Progenitor cell of endocrine pancreas (in vitro differentiated cells): ENCODE measurements at regions not wholly inside any gene's neighbourhood (a gene's known extent, or its start where the extent isn't known, plus 50 kb on each side); places are given as distances from the start of the nearest gene placed in this dataset.

Source experiments
- DNase-seq: peaks from one replicate; pipeline ENCODE4 v3.0.0; 2021; ENCODE audit warnings: low spot score; ENCODE audit not compliant: unreplicated experiment
- H3K27ac Mint-ChIP-seq: 2 replicates; pipeline ENCODE4 v1.8.0; 2021; ENCODE audit warnings: mild to moderate bottlenecking, moderate library complexity, mixed read lengths
- H3K27me3 Mint-ChIP-seq: 2 replicates; pipeline ENCODE4 v1.8.0; 2021; ENCODE audit warnings: mixed read lengths
- H3K36me3 Mint-ChIP-seq: 2 replicates; pipeline ENCODE4 v1.8.0; 2022; ENCODE audit warnings: mixed read lengths; ENCODE audit not compliant: insufficient read depth
- H3K4me1 Mint-ChIP-seq: 2 replicates; pipeline ENCODE4 v1.8.0; 2021; ENCODE audit warnings: low read depth, mixed read lengths
- H3K4me3 Mint-ChIP-seq: 2 replicates; pipeline ENCODE4 v1.8.0; 2021; ENCODE audit warnings: low read depth, mild to moderate bottlenecking, moderate library complexity, mixed read lengths
- H3K9me3 Mint-ChIP-seq: 2 replicates; pipeline ENCODE4 v1.8.0; 2021; ENCODE audit warnings: low read depth, mixed read lengths
- CTCF ChIP-seq: fragments of 200-600 bp; sonication (generic); IDR thresholded peaks from one replicate; pipeline ENCODE4 v1.5.0; 2021; ENCODE audit warnings: antibody characterized with exemption, mild to moderate bottlenecking; ENCODE audit not compliant: unreplicated experiment

DNA sequence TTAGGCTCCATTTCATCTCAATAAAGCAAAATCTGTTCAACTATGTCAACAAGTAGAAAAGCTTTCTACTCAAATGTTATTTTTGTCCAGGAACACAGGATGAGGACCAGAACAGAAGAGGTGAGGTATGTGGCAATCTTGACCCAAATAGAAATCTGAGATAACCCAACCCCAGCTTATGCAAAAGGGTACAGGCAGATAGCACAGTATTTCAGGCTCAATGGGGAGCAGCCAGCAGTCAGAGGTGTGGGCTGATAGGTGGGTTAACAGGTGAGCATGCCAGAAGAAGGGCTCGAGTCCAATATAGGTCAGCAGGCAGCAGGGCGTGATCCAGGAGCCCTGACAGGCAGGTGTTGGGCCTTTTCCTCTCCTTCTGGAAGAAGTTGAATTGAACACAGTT is 281.2 kb upstream of the NR2F2 start:
- no peak overlapping the region for H3K4me3 Mint-ChIP-seq
- DNase-seq: no peak
- peaks cover 8% of the 10 kb centered on the region for H3K27me3 Mint-ChIP-seq
- no peaks in the 10 kb centered on the region for H3K36me3 Mint-ChIP-seq
- peaks cover 31% of the 10 kb centered on the region for H3K4me1 Mint-ChIP-seq
- no peaks in the 10 kb centered on the region for H3K9me3 Mint-ChIP-seq
- H3K27ac Mint-ChIP-seq: no peak overlapping the region
- no peak for TF ChIP-seq CTCF

DNA sequence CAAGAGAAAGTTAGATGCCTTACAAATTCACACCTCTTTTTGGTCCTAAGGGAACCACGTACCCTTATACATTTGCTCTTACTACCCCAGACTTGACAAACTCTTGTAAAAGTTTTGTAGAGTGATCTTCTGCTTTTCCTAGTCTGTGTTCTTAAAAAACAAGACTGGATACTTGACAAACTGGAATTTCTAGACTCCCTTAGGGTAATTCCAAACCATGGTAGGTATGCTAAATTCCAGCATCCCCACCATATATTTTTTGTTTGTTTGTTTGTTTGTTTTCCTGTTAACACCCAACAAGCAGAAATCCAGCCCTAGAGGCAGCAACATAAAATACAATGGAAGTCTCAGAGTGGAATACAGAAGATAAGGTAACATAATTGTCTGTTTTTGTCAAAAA is 280.7 kb upstream of the NR2F2 start:
- TF ChIP-seq CTCF: no peak
- no peaks in the 10 kb centered on the region for H3K36me3 Mint-ChIP-seq
- H3K27ac Mint-ChIP-seq: no peak overlapping the region
- no peaks in the 10 kb centered on the region for H3K9me3 Mint-ChIP-seq
- H3K4me1 Mint-ChIP-seq: peaks cover 31% of the 10 kb centered on the region
- no peak for DNase-seq
- H3K4me3 Mint-ChIP-seq: no peak overlapping the region
- peaks cover 8% of the 10 kb centered on the region for H3K27me3 Mint-ChIP-seq

GRCh38 chr15:96051598-96051997 is 278.9 kb upstream of the NR2F2 start:
- Mint-ChIP-seq H3K27ac (no peak overlapping the region), H3K4me3 (no peak overlapping the region), H3K9me3 (peaks cover 3% of the 10 kb centered on the region), H3K27me3 (peaks cover 8% of the 10 kb centered on the region), H3K4me1 (peaks cover 27% of the 10 kb centered on the region), H3K36me3 (no peaks in the 10 kb centered on the region)
- no peak for DNase-seq
- TF ChIP-seq CTCF: no peak

- no peak for TF ChIP-seq CTCF
- peaks cover 8% of the 10 kb centered on the region for H3K27me3 Mint-ChIP-seq
- DNase-seq: no peak
- H3K27ac Mint-ChIP-seq: no peak overlapping the region
- peaks cover 3% of the 10 kb centered on the region for H3K9me3 Mint-ChIP-seq
- no peak overlapping the region for H3K4me3 Mint-ChIP-seq
- H3K36me3 Mint-ChIP-seq: no peaks in the 10 kb centered on the region
- peaks cover 25% of the 10 kb centered on the region for H3K4me1 Mint-ChIP-seq
Observed at GRCh38 chr15:96052154-96052553, 278.3 kb upstream of the NR2F2 start.

DNA sequence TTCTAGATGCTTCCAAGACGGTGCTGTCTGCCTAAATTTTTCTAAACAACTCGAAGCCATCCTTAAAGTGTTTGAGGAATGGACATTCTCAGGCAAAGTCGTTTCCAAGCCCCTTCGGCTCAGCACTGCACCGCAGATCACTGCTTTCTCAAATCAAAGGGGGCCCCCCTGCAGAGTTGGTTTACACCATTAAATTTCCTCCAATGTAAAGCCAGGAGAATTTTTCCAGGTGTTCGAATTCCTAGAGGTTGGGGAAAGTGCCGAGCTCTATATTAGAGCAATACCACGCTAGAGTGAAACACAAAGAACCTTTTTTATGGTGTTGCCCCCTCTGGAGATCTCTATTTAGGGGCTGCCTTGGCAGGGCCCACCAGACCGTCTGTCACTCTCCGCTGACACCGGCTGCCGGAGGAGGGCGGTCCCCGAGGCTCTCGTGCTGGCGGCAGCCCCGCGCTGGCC is 277.9 kb upstream of the NR2F2 start:
- peak; percentile 13 for DNase-seq
- Mint-ChIP-seq H3K9me3 (peaks cover 3% of the 10 kb centered on the region), H3K36me3 (no peaks in the 10 kb centered on the region), H3K27ac (no peak overlapping the region), H3K27me3 (peaks cover 8% of the 10 kb centered on the region), H3K4me1 (peaks cover 21% of the 10 kb centered on the region), H3K4me3 (no peak overlapping the region)
- no peak for TF ChIP-seq CTCF
